Tibial artery (tissue), 4 donors: ENCODE measurements at regions not wholly inside any gene's neighbourhood (a gene's known extent, or its start where the extent isn't known, plus 50 kb on each side); places are given as distances from the start of the nearest gene placed in this dataset.

Experiments
- DNase-seq, 2 donors: peaks; one replicate each; pipeline ENCODE4 v3.0.0-alpha.2; 2019
- H3K27ac ChIP-seq, 2 donors: fragments of 200-600 bp; sonication (generic) in 1 of 2; 1 replicate in 1 of 2; 2 replicates in 1 of 2; pipeline ENCODE4 v1.5.1; 2018 to 2019; ENCODE audit warnings: mild to moderate bottlenecking in 1 of 2
- H3K27me3 ChIP-seq, 2 donors: fragments of 200-600 bp; sonication (generic) in 1 of 2; one replicate each; pipeline versions ENCODE4 v1.5.1 to v1.6.0; 2016 to 2019
- H3K36me3 ChIP-seq, 3 donors: fragments of 200-600 bp; sonication (generic) in 2 of 3; one replicate each; pipeline ENCODE4 v1.5.1; 2016 to 2019; ENCODE audit warnings: mild to moderate bottlenecking in 2 of 3
- H3K4me1 ChIP-seq, 4 donors: fragments of 200-600 bp; sonication (generic) in 2 of 4; 1 replicate in 3 of 4; 2 replicates in 1 of 4; pipeline ENCODE4 v1.5.1; 2016 to 2019
- H3K4me3 ChIP-seq, 2 donors: fragments of 200-600 bp; sonication (generic) in 1 of 2; 1 replicate in 1 of 2; 2 replicates in 1 of 2; pipeline ENCODE4 v1.5.1; 2018 to 2019; ENCODE audit warnings: mild to moderate bottlenecking in 2 of 2
- H3K9me3 ChIP-seq, 3 donors: fragments of 200-600 bp; sonication (generic) in 1 of 3; one replicate each; pipeline ENCODE4 v1.5.1; 2016 to 2019
- CTCF ChIP-seq, 2 experiments: fragments of 200-600 bp in 1 of 2; fragments of 450-650 bp in 1 of 2; IDR thresholded peaks; one replicate each; pipeline ENCODE4 v1.5.1; 2017 to 2019; ENCODE audit warnings: antibody characterized with exemption in 2 of 2, mild to moderate bottlenecking in 1 of 2, moderate library complexity in 1 of 2
- intact Hi-C: fragments of 100-400 bp; cut with DNase I; formaldehyde crosslinking; loops from one replicate; pipeline ENCODE4 v1.15.0; 2023; ENCODE audit warnings: low total_unique reads

- H3K4me3 ChIP-seq: no peak overlapping the region
- H3K36me3 ChIP-seq: no peaks in the 10 kb centered on the region
- no peaks in the 10 kb centered on the region for H3K4me1 ChIP-seq
- DNase-seq: no peak
- H3K27ac ChIP-seq: no peak overlapping the region
- H3K9me3 ChIP-seq: no peaks in the 10 kb centered on the region
- intact Hi-C loops: no loop called here
- H3K27me3 ChIP-seq: no peaks in the 10 kb centered on the region
- TF ChIP-seq CTCF (IDR thresholded peaks at IDR 0.05): no peak
These were observed 62.3 kb upstream of the FMN2 start for GRCh38 chr1:240029418-240029817.

- Histone ChIP-seq H3K27me3 (no peaks in the 10 kb centered on the region), H3K4me1 (no peaks in the 10 kb centered on the region), H3K27ac (no peak overlapping the region), H3K4me3 (no peak overlapping the region), H3K9me3 (no peaks in the 10 kb centered on the region), H3K36me3 (no peaks in the 10 kb centered on the region)
- intact Hi-C loops: no loop called here
- no peak for DNase-seq
- TF ChIP-seq CTCF (IDR thresholded peaks at IDR 0.05): no peak
These were observed 61.4 kb upstream of the FMN2 start for GRCh38 chr1:240030236-240030635.

GRCh38 chr1:240031009-240031408 is 60.7 kb upstream of the FMN2 start:
- intact Hi-C loops: no loop called here
- DNase-seq: no peak
- no peak for TF ChIP-seq CTCF (IDR thresholded peaks at IDR 0.05)
- H3K36me3 ChIP-seq: no peaks in the 10 kb centered on the region
- H3K27me3 ChIP-seq: no peaks in the 10 kb centered on the region
- no peak overlapping the region for H3K27ac ChIP-seq
- H3K9me3 ChIP-seq: no peaks in the 10 kb centered on the region
- H3K4me3 ChIP-seq: no peak overlapping the region
- no peaks in the 10 kb centered on the region for H3K4me1 ChIP-seq

GRCh38 chr1:240031414-240031813 is 60.3 kb upstream of the FMN2 start:
- Histone ChIP-seq H3K4me1 (no peaks in the 10 kb centered on the region), H3K4me3 (no peak overlapping the region), H3K9me3 (no peaks in the 10 kb centered on the region), H3K27ac (no peak overlapping the region), H3K27me3 (no peaks in the 10 kb centered on the region), H3K36me3 (no peaks in the 10 kb centered on the region)
- TF ChIP-seq CTCF (IDR thresholded peaks at IDR 0.05): no peak
- no peak for DNase-seq
- intact Hi-C loops: no loop called here

- no peak for TF ChIP-seq CTCF (IDR thresholded peaks at IDR 0.05)
- no peaks in the 10 kb centered on the region for H3K36me3 ChIP-seq
- no peak for DNase-seq
- intact Hi-C loops: no loop called here
- H3K9me3 ChIP-seq: no peaks in the 10 kb centered on the region
- no peaks in the 10 kb centered on the region for H3K27me3 ChIP-seq
- no peaks in the 10 kb centered on the region for H3K4me1 ChIP-seq
- no peak overlapping the region for H3K4me3 ChIP-seq
- H3K27ac ChIP-seq: no peak overlapping the region
These were observed 58.3 kb upstream of the FMN2 start for GRCh38 chr1:240033406-240033805.

- intact Hi-C loops: no loop called here
- TF ChIP-seq CTCF (IDR thresholded peaks at IDR 0.05): no peak
- Histone ChIP-seq H3K9me3 (no peaks in the 10 kb centered on the region), H3K4me1 (no peaks in the 10 kb centered on the region), H3K27ac (no peak overlapping the region), H3K36me3 (no peaks in the 10 kb centered on the region), H3K27me3 (no peaks in the 10 kb centered on the region), H3K4me3 (no peak overlapping the region)
- DNase-seq: no peak
These were observed 55.2 kb upstream of the FMN2 start for GRCh38 chr1:240036526-240036925.
